HepG2 (cell line): ENCODE measurements at regions not wholly inside any gene's neighbourhood (a gene's known extent, or its start where the extent isn't known, plus 50 kb on each side); places are given as distances from the start of the nearest gene placed in this dataset.

Source experiments
- BRCA1 ChIP-seq: sonication (generic); formaldehyde crosslinking; IDR thresholded peaks from 2 replicates; pipeline ENCODE4 v1.4.0; 2020; ENCODE audit warnings: missing genetic modification reagents
- CREB1 ChIP-seq, 2 experiments: fragments of 450-650 bp in 1 of 2; IDR thresholded peaks; 2 replicates each; pipeline ENCODE4 v1.6.1; 2016 to 2017; ENCODE audit warnings: control low read depth in 1 of 2, mild to moderate bottlenecking in 1 of 2, missing compliant biosample characterization in 1 of 2, missing genetic modification characterization in 1 of 2
- FOXA1 ChIP-seq, 2 experiments: fragments of 450-650 bp in 1 of 2; sonication (generic) in 1 of 2; formaldehyde crosslinking in 1 of 2; IDR thresholded peaks; 2 replicates each; pipeline versions ENCODE4 v1.4.0 to v1.6.1; 2016 to 2020; ENCODE audit warnings: missing genetic modification reagents in 1 of 2
- FOXC1 ChIP-seq: sonication (generic); formaldehyde crosslinking; IDR thresholded peaks from 2 replicates; pipeline ENCODE4 v1.8.0; 2022; ENCODE audit warnings: mild to moderate bottlenecking, missing genetic modification reagents, borderline replicate concordance
- MATR3 ChIP-seq: sonication (generic); formaldehyde crosslinking; IDR thresholded peaks from 2 replicates; pipeline ENCODE4 v1.4.0; 2020; ENCODE audit warnings: missing genetic modification reagents
- MIER2 ChIP-seq: IDR thresholded peaks from 2 replicates; pipeline ENCODE4 v1.6.1; 2016; ENCODE audit warnings: missing biosample characterization, missing genetic modification reagents
- NFIC ChIP-seq: IDR thresholded peaks from 2 replicates; pipeline ENCODE4 v1.6.1; 2012; ENCODE audit warnings: mild to moderate bottlenecking, low read length, inconsistent platforms
- PHF8 ChIP-seq: sonication (generic); formaldehyde crosslinking; IDR thresholded peaks from 2 replicates; pipeline ENCODE4 v1.5.0; 2020; ENCODE audit warnings: missing genetic modification reagents
- RBAK ChIP-seq: sonication (generic); formaldehyde crosslinking; IDR thresholded peaks from 2 replicates; pipeline ENCODE4 v1.5.1; 2020; ENCODE audit warnings: mild to moderate bottlenecking, missing genetic modification reagents
- RFX1 ChIP-seq: fragments of 450-650 bp; IDR thresholded peaks from 2 replicates; pipeline ENCODE4 v1.6.1; 2017
- SRSF9 ChIP-seq: fragments of 200-400 bp; formaldehyde crosslinking; IDR thresholded peaks from 2 replicates; pipeline ENCODE4 v1.6.1; 2018; ENCODE audit warnings: borderline replicate concordance, mild to moderate bottlenecking, low read depth, low read length; ENCODE audit not compliant: insufficient read depth, poor library complexity, severe bottlenecking
- STAG1 ChIP-seq: sonication (generic); formaldehyde crosslinking; IDR thresholded peaks from 2 replicates; pipeline ENCODE4 v1.4.0; 2020; ENCODE audit warnings: missing genetic modification reagents
- SUZ12 ChIP-seq: fragments of 150-350 bp; IDR thresholded peaks from 2 replicates; pipeline ENCODE4 v1.6.1; 2014; ENCODE audit warnings: low read depth, low read length
- SYNCRIP ChIP-seq: fragments of 200-400 bp; formaldehyde crosslinking; IDR thresholded peaks from 2 replicates; pipeline ENCODE4 v1.6.1; 2018; ENCODE audit warnings: mild to moderate bottlenecking, low read depth, low read length; ENCODE audit not compliant: insufficient read depth
- THYN1 ChIP-seq: sonication (generic); formaldehyde crosslinking; IDR thresholded peaks from 2 replicates; pipeline ENCODE4 v1.8.1; 2023; ENCODE audit warnings: low read depth, mild to moderate bottlenecking, moderate library complexity, missing genetic modification reagents, borderline replicate concordance
- ZBTB7A ChIP-seq: sonication (generic); formaldehyde crosslinking; IDR thresholded peaks from 2 replicates; pipeline ENCODE4 v1.8.0; 2022; ENCODE audit warnings: mild to moderate bottlenecking, missing genetic modification reagents
- ZFP37 ChIP-seq: sonication (generic); formaldehyde crosslinking; IDR thresholded peaks from 2 replicates; pipeline ENCODE4 v1.4.0; 2020; ENCODE audit warnings: missing genetic modification reagents, borderline replicate concordance
- ZKSCAN1 ChIP-seq: fragments of 150-350 bp; IDR thresholded peaks from 2 replicates; pipeline ENCODE4 v1.6.1; 2014; ENCODE audit warnings: low read length
- ZNF251 ChIP-seq: sonication (generic); formaldehyde crosslinking; IDR thresholded peaks from 2 replicates; pipeline ENCODE4 v1.9.0; 2021; ENCODE audit warnings: mild to moderate bottlenecking, missing genetic modification reagents
- TF ChIP-seq, protein P1 (sequence below): sonication (generic); formaldehyde crosslinking; IDR thresholded peaks from 2 replicates; pipeline ENCODE4 v1.4.0; 2020; ENCODE audit warnings: missing genetic modification reagents
- TF ChIP-seq, protein P2 (sequence below): sonication (generic); formaldehyde crosslinking; IDR thresholded peaks from 2 replicates; pipeline ENCODE4 v1.4.0; 2020; ENCODE audit warnings: missing genetic modification reagents
- TF ChIP-seq, protein P3 (sequence below): sonication (generic); formaldehyde crosslinking; IDR thresholded peaks from 2 replicates; pipeline ENCODE4 v1.5.1; 2020; ENCODE audit warnings: mild to moderate bottlenecking, missing genetic modification reagents, moderate library complexity
- TF ChIP-seq, protein P4 (sequence below): sonication (generic); formaldehyde crosslinking; IDR thresholded peaks from 2 replicates; pipeline ENCODE4 v1.5.0; 2020; ENCODE audit warnings: missing genetic modification reagents, mild to moderate bottlenecking, borderline replicate concordance

DNA sequence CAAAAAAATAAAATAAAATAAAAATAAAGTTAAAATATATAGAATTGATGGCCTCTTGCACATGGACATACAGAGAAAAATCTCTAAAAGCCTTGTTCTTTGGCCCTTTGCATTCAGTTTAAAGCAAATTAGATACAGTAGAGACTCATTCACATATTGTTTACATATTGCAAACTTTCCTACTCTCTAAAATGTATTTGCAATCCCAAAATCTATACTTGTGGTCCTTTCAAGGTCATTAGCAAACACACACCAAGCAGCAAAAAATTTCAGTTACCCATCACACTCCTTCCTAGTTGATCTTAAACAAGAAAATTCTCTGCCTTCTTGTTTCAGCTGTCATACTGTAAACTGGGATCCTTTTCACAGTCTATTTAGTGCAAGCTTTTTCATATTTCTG lies 61.0 kb upstream of the SLC44A3 start (continued):
- TF ChIP-seq, protein P1, sequence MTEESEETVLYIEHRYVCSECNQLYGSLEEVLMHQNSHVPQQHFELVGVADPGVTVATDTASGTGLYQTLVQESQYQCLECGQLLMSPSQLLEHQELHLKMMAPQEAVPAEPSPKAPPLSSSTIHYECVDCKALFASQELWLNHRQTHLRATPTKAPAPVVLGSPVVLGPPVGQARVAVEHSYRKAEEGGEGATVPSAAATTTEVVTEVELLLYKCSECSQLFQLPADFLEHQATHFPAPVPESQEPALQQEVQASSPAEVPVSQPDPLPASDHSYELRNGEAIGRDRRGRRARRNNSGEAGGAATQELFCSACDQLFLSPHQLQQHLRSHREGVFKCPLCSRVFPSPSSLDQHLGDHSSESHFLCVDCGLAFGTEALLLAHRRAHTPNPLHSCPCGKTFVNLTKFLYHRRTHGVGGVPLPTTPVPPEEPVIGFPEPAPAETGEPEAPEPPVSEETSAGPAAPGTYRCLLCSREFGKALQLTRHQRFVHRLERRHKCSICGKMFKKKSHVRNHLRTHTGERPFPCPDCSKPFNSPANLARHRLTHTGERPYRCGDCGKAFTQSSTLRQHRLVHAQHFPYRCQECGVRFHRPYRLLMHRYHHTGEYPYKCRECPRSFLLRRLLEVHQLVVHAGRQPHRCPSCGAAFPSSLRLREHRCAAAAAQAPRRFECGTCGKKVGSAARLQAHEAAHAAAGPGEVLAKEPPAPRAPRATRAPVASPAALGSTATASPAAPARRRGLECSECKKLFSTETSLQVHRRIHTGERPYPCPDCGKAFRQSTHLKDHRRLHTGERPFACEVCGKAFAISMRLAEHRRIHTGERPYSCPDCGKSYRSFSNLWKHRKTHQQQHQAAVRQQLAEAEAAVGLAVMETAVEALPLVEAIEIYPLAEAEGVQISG: no peak
- TF ChIP-seq, protein P2, sequence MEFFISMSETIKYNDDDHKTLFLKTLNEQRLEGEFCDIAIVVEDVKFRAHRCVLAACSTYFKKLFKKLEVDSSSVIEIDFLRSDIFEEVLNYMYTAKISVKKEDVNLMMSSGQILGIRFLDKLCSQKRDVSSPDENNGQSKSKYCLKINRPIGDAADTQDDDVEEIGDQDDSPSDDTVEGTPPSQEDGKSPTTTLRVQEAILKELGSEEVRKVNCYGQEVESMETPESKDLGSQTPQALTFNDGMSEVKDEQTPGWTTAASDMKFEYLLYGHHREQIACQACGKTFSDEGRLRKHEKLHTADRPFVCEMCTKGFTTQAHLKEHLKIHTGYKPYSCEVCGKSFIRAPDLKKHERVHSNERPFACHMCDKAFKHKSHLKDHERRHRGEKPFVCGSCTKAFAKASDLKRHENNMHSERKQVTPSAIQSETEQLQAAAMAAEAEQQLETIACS (CRISPR knock-in tag): no peak
- no peak for TF ChIP-seq SRSF9
- TF ChIP-seq, protein P3, sequence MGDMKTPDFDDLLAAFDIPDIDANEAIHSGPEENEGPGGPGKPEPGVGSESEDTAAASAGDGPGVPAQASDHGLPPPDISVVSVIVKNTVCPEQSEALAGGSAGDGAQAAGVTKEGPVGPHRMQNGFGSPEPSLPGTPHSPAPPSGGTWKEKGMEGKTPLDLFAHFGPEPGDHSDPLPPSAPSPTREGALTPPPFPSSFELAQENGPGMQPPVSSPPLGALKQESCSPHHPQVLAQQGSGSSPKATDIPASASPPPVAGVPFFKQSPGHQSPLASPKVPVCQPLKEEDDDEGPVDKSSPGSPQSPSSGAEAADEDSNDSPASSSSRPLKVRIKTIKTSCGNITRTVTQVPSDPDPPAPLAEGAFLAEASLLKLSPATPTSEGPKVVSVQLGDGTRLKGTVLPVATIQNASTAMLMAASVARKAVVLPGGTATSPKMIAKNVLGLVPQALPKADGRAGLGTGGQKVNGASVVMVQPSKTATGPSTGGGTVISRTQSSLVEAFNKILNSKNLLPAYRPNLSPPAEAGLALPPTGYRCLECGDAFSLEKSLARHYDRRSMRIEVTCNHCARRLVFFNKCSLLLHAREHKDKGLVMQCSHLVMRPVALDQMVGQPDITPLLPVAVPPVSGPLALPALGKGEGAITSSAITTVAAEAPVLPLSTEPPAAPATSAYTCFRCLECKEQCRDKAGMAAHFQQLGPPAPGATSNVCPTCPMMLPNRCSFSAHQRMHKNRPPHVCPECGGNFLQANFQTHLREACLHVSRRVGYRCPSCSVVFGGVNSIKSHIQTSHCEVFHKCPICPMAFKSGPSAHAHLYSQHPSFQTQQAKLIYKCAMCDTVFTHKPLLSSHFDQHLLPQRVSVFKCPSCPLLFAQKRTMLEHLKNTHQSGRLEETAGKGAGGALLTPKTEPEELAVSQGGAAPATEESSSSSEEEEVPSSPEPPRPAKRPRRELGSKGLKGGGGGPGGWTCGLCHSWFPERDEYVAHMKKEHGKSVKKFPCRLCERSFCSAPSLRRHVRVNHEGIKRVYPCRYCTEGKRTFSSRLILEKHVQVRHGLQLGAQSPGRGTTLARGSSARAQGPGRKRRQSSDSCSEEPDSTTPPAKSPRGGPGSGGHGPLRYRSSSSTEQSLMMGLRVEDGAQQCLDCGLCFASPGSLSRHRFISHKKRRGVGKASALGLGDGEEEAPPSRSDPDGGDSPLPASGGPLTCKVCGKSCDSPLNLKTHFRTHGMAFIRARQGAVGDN: no peak
- no peak for TF ChIP-seq ZNF251 (CRISPR knock-in tag)
- TF ChIP-seq FOXA1 (IDR thresholded peaks at IDR 0.05): no peak
- peak; percentile 59; the same call in 1 of the 2 replicates for TF ChIP-seq FOXA1 (CRISPR knock-in tag; IDR thresholded peaks at IDR 0.05)
- TF ChIP-seq THYN1: no peak
- no peak for TF ChIP-seq SUZ12
- peak; percentile 78; the same call in 1 of the 2 replicates for TF ChIP-seq NFIC
- no peak for TF ChIP-seq RFX1
- no peak for TF ChIP-seq MATR3
- TF ChIP-seq, protein P4, sequence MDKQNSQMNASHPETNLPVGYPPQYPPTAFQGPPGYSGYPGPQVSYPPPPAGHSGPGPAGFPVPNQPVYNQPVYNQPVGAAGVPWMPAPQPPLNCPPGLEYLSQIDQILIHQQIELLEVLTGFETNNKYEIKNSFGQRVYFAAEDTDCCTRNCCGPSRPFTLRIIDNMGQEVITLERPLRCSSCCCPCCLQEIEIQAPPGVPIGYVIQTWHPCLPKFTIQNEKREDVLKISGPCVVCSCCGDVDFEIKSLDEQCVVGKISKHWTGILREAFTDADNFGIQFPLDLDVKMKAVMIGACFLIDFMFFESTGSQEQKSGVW (CRISPR knock-in tag): no peak
- TF ChIP-seq ZFP37 (CRISPR knock-in tag): no peak
- TF ChIP-seq PHF8 (CRISPR knock-in tag): no peak
- TF ChIP-seq BRCA1: no peak
- no peak for TF ChIP-seq MIER2 (CRISPR knock-in tag)
- no peak for TF ChIP-seq CREB1 (IDR thresholded peaks at IDR 0.05)
- 0 out of 2 replicates have a peak, but pooled peaks have one; percentile 39 for TF ChIP-seq CREB1 (CRISPR knock-in tag; IDR thresholded peaks at IDR 0.05)
- TF ChIP-seq SYNCRIP: no peak
- TF ChIP-seq ZKSCAN1: no peak
- TF ChIP-seq FOXC1 (CRISPR knock-in tag): no peak
- no peak for TF ChIP-seq STAG1
- no peak for TF ChIP-seq ZBTB7A
- TF ChIP-seq RBAK: no peak
